Natural killer cell (primary cell): ENCODE measurements at regions not wholly inside any gene's neighbourhood (a gene's known extent, or its start where the extent isn't known, plus 50 kb on each side); places are given as distances from the start of the nearest gene placed in this dataset.

ENCODE experiments used
- ATAC-seq, 3 donors: fragments of 150-1000 bp in 2 of 3; fragments of 200-7000 bp in 1 of 3; cut with Tn5 transposase; 1 replicate in 1 of 3; 2 replicates in 2 of 3; pipeline ENCODE4 v1.10.0; 2021; ENCODE audit warnings: mild to moderate bottlenecking in 2 of 3, moderate library complexity in 2 of 3
- DNase-seq, 2 donors: peaks; one replicate each; pipeline versions ENCODE4 v3.0.0 to v3.0.0-alpha.2; 2013 to 2021; ENCODE audit warnings: mixed read lengths in 1 of 2
- H3K27ac ChIP-seq: one replicate; pipeline ENCODE4 v1.5.1; 2013; ENCODE audit warnings: mild to moderate bottlenecking, low read length
- H3K27me3 ChIP-seq: one replicate; pipeline ENCODE4 v1.6.1; 2013; ENCODE audit warnings: low read length; ENCODE audit not compliant: control insufficient read depth, insufficient read depth
- H3K36me3 ChIP-seq: one replicate; pipeline ENCODE4 v1.6.1; 2013; ENCODE audit warnings: low read length; ENCODE audit not compliant: control insufficient read depth, insufficient read depth
- H3K4me1 ChIP-seq: one replicate; pipeline ENCODE4 v1.6.1; 2013; ENCODE audit warnings: low read length; ENCODE audit not compliant: control insufficient read depth, insufficient read depth
- H3K4me3 ChIP-seq: one replicate; pipeline ENCODE4 v1.5.1; 2013; ENCODE audit warnings: low read length
- H3K9me3 ChIP-seq: one replicate; pipeline ENCODE4 v1.6.1; 2013; ENCODE audit warnings: low read length; ENCODE audit not compliant: control insufficient read depth, insufficient read depth
- H3K27ac Mint-ChIP-seq, 2 donors: one replicate each; pipeline ENCODE4 v1.8.0; 2022; ENCODE audit warnings: mild to moderate bottlenecking in 2 of 2, mixed read lengths in 2 of 2, moderate library complexity in 1 of 2
- H3K27me3 Mint-ChIP-seq, 2 donors: one replicate each; pipeline ENCODE4 v1.8.0; 2022; ENCODE audit warnings: low read depth in 2 of 2, mixed read lengths in 2 of 2
- H3K36me3 Mint-ChIP-seq: one replicate; pipeline ENCODE4 v1.8.0; 2022; ENCODE audit warnings: mixed read lengths
- H3K4me1 Mint-ChIP-seq, 2 donors: one replicate each; pipeline ENCODE4 v1.8.0; 2022; ENCODE audit warnings: mixed read lengths in 2 of 2
- H3K4me3 Mint-ChIP-seq: one replicate; pipeline ENCODE4 v1.8.0; 2022; ENCODE audit warnings: mild to moderate bottlenecking, moderate library complexity, mixed read lengths
- H3K9me3 Mint-ChIP-seq, 2 donors: one replicate each; pipeline ENCODE4 v1.8.0; 2022; ENCODE audit warnings: mixed read lengths in 2 of 2
- CTCF ChIP-seq: fragments of 200-600 bp; IDR thresholded peaks from one replicate; pipeline ENCODE4 v1.8.0; 2022; ENCODE audit warnings: antibody characterized with exemption
- WGBS: methylation state at CpG from one replicate; pipeline ENCODE4 v1.1.7; 2013; ENCODE audit warnings: missing lambda C conversion rate; ENCODE audit not compliant: insufficient coverage; 5-methylcytosine and 5-hydroxymethylcytosine counted together
- intact Hi-C: fragments of 100-400 bp; cut with micrococcal nuclease; formaldehyde crosslinking; loops from one replicate; pipeline ENCODE4 v1.14.2; 2022

DNA sequence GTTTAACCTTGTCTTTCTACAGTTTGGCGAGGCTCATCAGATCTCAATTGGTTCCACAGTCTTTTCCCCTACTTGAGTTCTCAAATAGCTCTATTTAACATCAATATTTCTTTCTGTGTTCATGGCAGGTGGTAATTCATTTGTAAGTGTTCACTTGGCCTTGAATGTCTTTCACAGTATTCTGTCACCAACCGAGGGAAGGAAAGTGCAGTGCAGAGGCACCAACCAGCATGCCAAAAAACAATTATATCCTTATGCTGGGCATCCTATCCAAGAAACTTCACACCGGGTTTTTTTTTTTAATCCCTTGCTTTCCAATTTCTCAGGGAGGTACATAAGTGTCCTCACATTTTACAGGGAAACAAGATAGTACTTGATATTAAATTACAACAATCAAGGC lies 55.0 kb upstream of the ZC3H12C start:
- DNase-seq (no peak), ATAC-seq (no peak)
- no peaks in the 10 kb centered on the region for H3K27me3 Mint-ChIP-seq
- TF ChIP-seq CTCF, result no peak
- no peaks in the 10 kb centered on the region for H3K9me3 ChIP-seq
- H3K36me3 Mint-ChIP-seq, result no peaks in the 10 kb centered on the region
- no peaks in the 10 kb centered on the region for H3K4me1 ChIP-seq
- no peaks in the 10 kb centered on the region for H3K27me3 ChIP-seq
- no peak overlapping the region for H3K4me3 Mint-ChIP-seq
- H3K4me3 ChIP-seq, result no peak overlapping the region
- H3K9me3 Mint-ChIP-seq, result peaks cover 0 to 4% of the 10 kb centered on the region in 2 donors
- H3K27ac ChIP-seq, result no peak overlapping the region
- no peaks in the 10 kb centered on the region for H3K36me3 ChIP-seq
- intact Hi-C loops, result no loop called here
- H3K4me1 Mint-ChIP-seq, result no peaks in the 10 kb centered on the region
- WGBS, result 92% methylated on average over 2 of the region's 3 CpGs
- no peak overlapping the region for H3K27ac Mint-ChIP-seq
